HG03139 (cell line): ENCODE measurements at regions not wholly inside any gene's neighbourhood (a gene's known extent, or its start where the extent isn't known, plus 50 kb on each side); places are given as distances from the start of the nearest gene placed in this dataset.

ENCODE experiments used
- ATAC-seq: cut with Tn5 transposase; IDR thresholded peaks from one replicate; pipeline ENCODE4 v1.9.1; 2021; ENCODE audit not compliant: unreplicated experiment

GRCh38 chr9:78559449-78559885 lies 262.5 kb downstream of the PSAT1 start:
- ATAC-seq, result no peak

GRCh38 chr9:78562021-78562420 lies 265.1 kb downstream of the PSAT1 start:
- no peak for ATAC-seq

GRCh38 chr9:78563269-78563668 lies 266.3 kb downstream of the PSAT1 start:
- ATAC-seq, result no peak

- ATAC-seq, result no peak
Measured at GRCh38 chr9:78565481-78565880, 268.6 kb downstream of the PSAT1 start.

GRCh38 chr9:78566521-78566920 lies 269.6 kb downstream of the PSAT1 start:
- no peak for ATAC-seq

- no peak for ATAC-seq
Measured at GRCh38 chr9:78566948-78567675, 270.2 kb downstream of the PSAT1 start.

GRCh38 chr9:78567693-78568092 lies 270.8 kb downstream of the PSAT1 start:
- ATAC-seq, result no peak

GRCh38 chr9:78568774-78569173 lies 271.8 kb downstream of the PSAT1 start:
- no peak for ATAC-seq

GRCh38 chr9:78572266-78572665 lies 275.3 kb downstream of the PSAT1 start:
- ATAC-seq, result no peak

- ATAC-seq, result no peak
Measured at GRCh38 chr9:78573205-78573604, 276.3 kb downstream of the PSAT1 start.

- ATAC-seq, result no peak
Measured at GRCh38 chr9:78573669-78574068, 276.7 kb downstream of the PSAT1 start.

- ATAC-seq, result no peak
Measured at GRCh38 chr9:78574354-78575045, 277.6 kb downstream of the PSAT1 start.

GRCh38 chr9:78575081-78575480 lies 278.2 kb downstream of the PSAT1 start:
- no peak for ATAC-seq

- no peak for ATAC-seq
Measured at GRCh38 chr9:78575771-78576170, 278.8 kb downstream of the PSAT1 start.

GRCh38 chr9:78577156-78577906 lies 280.4 kb downstream of the PSAT1 start:
- no peak for ATAC-seq

GRCh38 chr9:78578072-78578471 lies 281.1 kb downstream of the PSAT1 start:
- ATAC-seq, result no peak

GRCh38 chr9:78582821-78583220 lies 285.9 kb downstream of the PSAT1 start:
- no peak for ATAC-seq

GRCh38 chr9:78584589-78584988 lies 287.7 kb downstream of the PSAT1 start:
- no peak for ATAC-seq

GRCh38 chr9:78585909-78586308 lies 289.0 kb downstream of the PSAT1 start:
- ATAC-seq, result no peak

- no peak for ATAC-seq
Measured at GRCh38 chr9:78590068-78590467, 293.1 kb downstream of the PSAT1 start.

- ATAC-seq, result no peak
Measured at GRCh38 chr9:78592811-78593210, 295.9 kb downstream of the PSAT1 start.
